ENCODE measurements at regions not wholly inside any gene's neighbourhood (a gene's known extent, or its start where the extent isn't known, plus 50 kb on each side); places are given as distances from the start of the nearest gene placed in this dataset.

- WGBS (ENCODE audit: extremely low coverage, insufficient read length, low lambda C conversion rate), result no CpG with 5 or more reads among the region's 13 CpGs
- H3K79me2 ChIP-seq (ENCODE audit: insufficient read depth, low read length), result no peaks in the 10 kb centered on the region
- Mint-ChIP-seq H3K36me3 (ENCODE audit: insufficient read depth in 1 of 3, low read depth in 3 of 3) (no peaks in the 10 kb centered on the region), H3K27ac (no peak overlapping the region), H3K27me3 (ENCODE audit: low read depth) (peaks cover 38% of the 10 kb centered on the region), H3K9me3 (no peaks in the 10 kb centered on the region; a peak in 2 of 5 replicates), H3K4me3 (no peak overlapping the region), H3K4me1 (no peaks in the 10 kb centered on the region)
- H2BK12ac ChIP-seq (ENCODE audit: insufficient read length, low read depth, low read length), result no peak overlapping the region
- DNase-seq, result no peak
- H2AK5ac ChIP-seq (ENCODE audit: insufficient read length, low read length), result no peak overlapping the region
- no peak overlapping the region for H3K18ac ChIP-seq (ENCODE audit: insufficient read length, low read depth, low read length)
- H2BK5ac ChIP-seq (ENCODE audit: insufficient read length, low read length), result no peak overlapping the region
- H3K23ac ChIP-seq (ENCODE audit: insufficient read length, low read depth, low read length), result no peak overlapping the region
- H2BK20ac ChIP-seq (ENCODE audit: low read depth, low read length, poor library complexity, severe bottlenecking), result no peak overlapping the region
- H3K4me1 ChIP-seq (ENCODE audit: insufficient read depth, low read length), result no peaks in the 10 kb centered on the region
- H3K27me3 ChIP-seq (ENCODE audit: insufficient read depth, low read length), result peaks cover 2% of the 10 kb centered on the region; the same call in 1 of the 2 replicates
- no peaks in the 10 kb centered on the region for H3K23me2 ChIP-seq (ENCODE audit: insufficient read length, low read depth, low read length, poor library complexity, severe bottlenecking)
- no peak overlapping the region for H3K9ac ChIP-seq (ENCODE audit: extremely low read depth, insufficient read length, low read length)
- no peak overlapping the region for H3K4me2 ChIP-seq (ENCODE audit: insufficient read depth, insufficient read length, low read length)
- H4K5ac ChIP-seq (ENCODE audit: insufficient read length, low read depth, low read length), result no peak overlapping the region
- TF ChIP-seq CTCF (conservative IDR thresholded peaks at IDR 0.05), result no peak
- no peak overlapping the region for H3K4ac ChIP-seq (ENCODE audit: low read depth, low read length)
- H4K20me1 ChIP-seq (ENCODE audit: control insufficient read depth, insufficient read depth, insufficient read length), result no peaks in the 10 kb centered on the region
- H2AFZ ChIP-seq (ENCODE audit: low read length), result no peak overlapping the region
- H3K56ac ChIP-seq (ENCODE audit: insufficient read length, low read depth, low read length), result no peak overlapping the region
- no peak overlapping the region for H4K8ac ChIP-seq (replicated peaks; ENCODE audit: insufficient read length, low read depth, low read length)
- no peak overlapping the region for H2BK15ac ChIP-seq (ENCODE audit: low read depth, low read length)
- no peak overlapping the region for H2BK120ac ChIP-seq (ENCODE audit: low read depth, low read length, poor library complexity, severe bottlenecking)
- H4K91ac ChIP-seq (ENCODE audit: insufficient read length, low read depth, low read length), result no peak overlapping the region
- no peak overlapping the region for H3K27ac ChIP-seq (ENCODE audit: insufficient read length, low read depth, low read length)
- H3T11ph ChIP-seq (ENCODE audit: low read length), result no peak overlapping the region
- H3K14ac ChIP-seq (ENCODE audit: insufficient read depth, low read length), result no peak overlapping the region; the same call in 1 of the 2 replicates
- no peaks in the 10 kb centered on the region for H3K9me3 ChIP-seq (ENCODE audit: control insufficient read depth, low read depth, low read length)
- H3K79me1 ChIP-seq (ENCODE audit: insufficient read depth, low read depth, low read length, poor library complexity, severe bottlenecking), result no peaks in the 10 kb centered on the region
These were observed 101.7 kb upstream of the ZC3H12A start for GRCh38 chr1:37372711-37373110.

Measured in H9 (cell line).